ENCODE measurements at regions not wholly inside any gene's neighbourhood (a gene's known extent, or its start where the extent isn't known, plus 50 kb on each side); places are given as distances from the start of the nearest gene placed in this dataset.
"Not testable (repeated sequence)": the region's sequence is repeated elsewhere in the genome, so short reads cannot be mapped to it uniquely, and the experiment has no call there.

- CTCF ChIA-PET; BruUV-seq (replicated peaks); H4K20me1 ChIP-seq (ENCODE audit: insufficient read depth); H3K9me2 ChIP-seq (ENCODE audit: insufficient read depth); H3K27ac ChIP-seq; H3K36me3 ChIP-seq (ENCODE audit: low read depth); H2AFZ ChIP-seq; intact Hi-C loops (cut with micrococcal nuclease; ENCODE audit: unreplicated experiment); DNase-seq; H3K4me1 ChIP-seq (replicated peaks; ENCODE audit: insufficient read depth); POLR2A ChIA-PET (ENCODE audit: unreplicated experiment); H3K9me3 ChIP-seq (ENCODE audit: insufficient read depth, low read depth); H3K4me2 ChIP-seq; H3K27me3 ChIP-seq (ENCODE audit: insufficient read depth, low read depth); H3K4me3 ChIP-seq; H3F3A ChIP-seq (ENCODE audit: insufficient read depth, low read depth); H3K79me2 ChIP-seq (ENCODE audit: low read depth): not testable (repeated sequence)
These were observed 95.9 kb upstream of the GOLGA6L6 start for GRCh38 chr15:20637499-20637898.

GRCh38 chr15:20629526-20629925 lies 87.9 kb upstream of the GOLGA6L6 start:
- H3K27ac ChIP-seq; H3K4me2 ChIP-seq; H3K4me3 ChIP-seq; H3F3A ChIP-seq (ENCODE audit: insufficient read depth, low read depth); POLR2A ChIA-PET (ENCODE audit: unreplicated experiment); H4K20me1 ChIP-seq (ENCODE audit: insufficient read depth); H3K36me3 ChIP-seq (ENCODE audit: low read depth); H3K79me2 ChIP-seq (ENCODE audit: low read depth); H2AFZ ChIP-seq; DNase-seq; intact Hi-C loops (cut with micrococcal nuclease; ENCODE audit: unreplicated experiment); H3K9me2 ChIP-seq (ENCODE audit: insufficient read depth); BruUV-seq (replicated peaks); H3K27me3 ChIP-seq (ENCODE audit: insufficient read depth, low read depth); CTCF ChIA-PET; H3K4me1 ChIP-seq (replicated peaks; ENCODE audit: insufficient read depth); H3K9me3 ChIP-seq (ENCODE audit: insufficient read depth, low read depth): not testable (repeated sequence)

DNA sequence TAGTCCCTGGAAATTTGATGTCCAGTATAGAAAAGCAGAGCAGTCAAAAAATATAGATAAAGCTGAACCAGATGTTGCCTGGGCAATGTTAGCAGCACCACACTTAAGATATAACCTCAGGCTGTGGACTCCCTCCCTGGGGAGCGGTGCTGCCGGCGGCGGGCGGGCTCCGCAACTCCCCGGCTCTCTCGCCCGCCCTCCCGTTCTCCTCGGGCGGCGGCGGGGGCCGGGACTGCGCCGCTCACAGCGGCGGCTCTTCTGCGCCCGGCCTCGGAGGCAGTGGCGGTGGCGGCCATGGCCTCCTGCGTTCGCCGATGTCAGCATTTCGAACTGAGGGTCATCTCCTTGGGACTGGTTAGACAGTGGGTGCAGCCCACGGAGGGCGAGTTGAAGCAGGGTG lies 86.9 kb upstream of the GOLGA6L6 start:
- H3K36me3 ChIP-seq (ENCODE audit: low read depth); H3K4me2 ChIP-seq; H3K27me3 ChIP-seq (ENCODE audit: insufficient read depth, low read depth); BruUV-seq (replicated peaks); H3K79me2 ChIP-seq (ENCODE audit: low read depth); CTCF ChIA-PET; H3K9me2 ChIP-seq (ENCODE audit: insufficient read depth); H2AFZ ChIP-seq; POLR2A ChIA-PET (ENCODE audit: unreplicated experiment); DNase-seq; H3K27ac ChIP-seq; H3K4me1 ChIP-seq (replicated peaks; ENCODE audit: insufficient read depth); H3K4me3 ChIP-seq; H3K9me3 ChIP-seq (ENCODE audit: insufficient read depth, low read depth); H4K20me1 ChIP-seq (ENCODE audit: insufficient read depth); intact Hi-C loops (cut with micrococcal nuclease; ENCODE audit: unreplicated experiment); H3F3A ChIP-seq (ENCODE audit: insufficient read depth, low read depth): not testable (repeated sequence)

GRCh38 chr15:20625469-20625868 lies 83.9 kb upstream of the GOLGA6L6 start:
- intact Hi-C loops (cut with micrococcal nuclease; ENCODE audit: unreplicated experiment); POLR2A ChIA-PET (ENCODE audit: unreplicated experiment); CTCF ChIA-PET: not testable (repeated sequence)

DNA sequence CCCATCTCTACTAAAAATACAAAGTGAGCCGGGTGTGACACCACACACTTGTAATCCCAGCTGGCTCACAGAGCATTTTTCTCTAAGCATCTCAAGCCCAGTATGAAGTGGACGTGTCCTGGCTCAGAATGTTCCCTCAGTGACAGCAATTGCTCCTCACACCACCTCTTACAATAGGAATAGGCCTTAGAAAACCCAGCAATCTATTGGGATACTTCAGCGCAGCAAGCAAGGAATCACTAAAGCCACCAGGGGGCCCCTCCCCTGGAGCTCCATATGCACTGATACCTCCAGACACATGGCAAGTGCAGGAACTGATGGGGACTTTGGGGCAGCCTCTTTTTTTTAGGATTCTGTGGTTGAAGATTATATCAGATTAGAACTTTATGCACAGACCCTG lies 82.5 kb upstream of the GOLGA6L6 start:
- intact Hi-C loops (cut with micrococcal nuclease; ENCODE audit: unreplicated experiment); CTCF ChIA-PET; H3K36me3 ChIP-seq (ENCODE audit: low read depth): not testable (repeated sequence)

More at GRCh38 chr15:20625469-20625868, 83.9 kb upstream of the GOLGA6L6 start:
- not testable (repeated sequence) for H3F3A ChIP-seq (ENCODE audit: insufficient read depth, low read depth); H3K4me1 ChIP-seq (replicated peaks; ENCODE audit: insufficient read depth); H3K9me2 ChIP-seq (ENCODE audit: insufficient read depth); H3K4me3 ChIP-seq; H3K27ac ChIP-seq; H3K79me2 ChIP-seq (ENCODE audit: low read depth); H3K36me3 ChIP-seq (ENCODE audit: low read depth); BruUV-seq (replicated peaks); H2AFZ ChIP-seq; H3K9me3 ChIP-seq (ENCODE audit: insufficient read depth, low read depth); H4K20me1 ChIP-seq (ENCODE audit: insufficient read depth); H3K27me3 ChIP-seq (ENCODE audit: insufficient read depth, low read depth); DNase-seq; H3K4me2 ChIP-seq

GRCh38 chr15:20622117-20622516 lies 80.5 kb upstream of the GOLGA6L6 start:
- BruUV-seq (replicated peaks); DNase-seq; H3K27ac ChIP-seq; H2AFZ ChIP-seq; CTCF ChIA-PET; H3K4me1 ChIP-seq (replicated peaks; ENCODE audit: insufficient read depth); H3K27me3 ChIP-seq (ENCODE audit: insufficient read depth, low read depth); POLR2A ChIA-PET (ENCODE audit: unreplicated experiment); H4K20me1 ChIP-seq (ENCODE audit: insufficient read depth); H3K9me2 ChIP-seq (ENCODE audit: insufficient read depth); H3K79me2 ChIP-seq (ENCODE audit: low read depth); H3K9me3 ChIP-seq (ENCODE audit: insufficient read depth, low read depth); H3K36me3 ChIP-seq (ENCODE audit: low read depth); intact Hi-C loops (cut with micrococcal nuclease; ENCODE audit: unreplicated experiment); H3K4me3 ChIP-seq; H3F3A ChIP-seq (ENCODE audit: insufficient read depth, low read depth); H3K4me2 ChIP-seq: not testable (repeated sequence)

More for the DNA sequence above, 82.5 kb upstream of the GOLGA6L6 start:
- H4K20me1 ChIP-seq (ENCODE audit: insufficient read depth); H3F3A ChIP-seq (ENCODE audit: insufficient read depth, low read depth); H3K27ac ChIP-seq; H3K27me3 ChIP-seq (ENCODE audit: insufficient read depth, low read depth); H3K4me2 ChIP-seq; H3K79me2 ChIP-seq (ENCODE audit: low read depth); POLR2A ChIA-PET (ENCODE audit: unreplicated experiment); H3K9me2 ChIP-seq (ENCODE audit: insufficient read depth); H2AFZ ChIP-seq; DNase-seq; BruUV-seq (replicated peaks); H3K4me3 ChIP-seq; H3K4me1 ChIP-seq (replicated peaks; ENCODE audit: insufficient read depth); H3K9me3 ChIP-seq (ENCODE audit: insufficient read depth, low read depth): not testable (repeated sequence)
- TF ChIP-seq, protein P1, sequence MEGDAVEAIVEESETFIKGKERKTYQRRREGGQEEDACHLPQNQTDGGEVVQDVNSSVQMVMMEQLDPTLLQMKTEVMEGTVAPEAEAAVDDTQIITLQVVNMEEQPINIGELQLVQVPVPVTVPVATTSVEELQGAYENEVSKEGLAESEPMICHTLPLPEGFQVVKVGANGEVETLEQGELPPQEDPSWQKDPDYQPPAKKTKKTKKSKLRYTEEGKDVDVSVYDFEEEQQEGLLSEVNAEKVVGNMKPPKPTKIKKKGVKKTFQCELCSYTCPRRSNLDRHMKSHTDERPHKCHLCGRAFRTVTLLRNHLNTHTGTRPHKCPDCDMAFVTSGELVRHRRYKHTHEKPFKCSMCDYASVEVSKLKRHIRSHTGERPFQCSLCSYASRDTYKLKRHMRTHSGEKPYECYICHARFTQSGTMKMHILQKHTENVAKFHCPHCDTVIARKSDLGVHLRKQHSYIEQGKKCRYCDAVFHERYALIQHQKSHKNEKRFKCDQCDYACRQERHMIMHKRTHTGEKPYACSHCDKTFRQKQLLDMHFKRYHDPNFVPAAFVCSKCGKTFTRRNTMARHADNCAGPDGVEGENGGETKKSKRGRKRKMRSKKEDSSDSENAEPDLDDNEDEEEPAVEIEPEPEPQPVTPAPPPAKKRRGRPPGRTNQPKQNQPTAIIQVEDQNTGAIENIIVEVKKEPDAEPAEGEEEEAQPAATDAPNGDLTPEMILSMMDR (conservative IDR thresholded peaks at IDR 0.05): peak; percentile 28; the same call in 1 of the 2 replicates

DNA sequence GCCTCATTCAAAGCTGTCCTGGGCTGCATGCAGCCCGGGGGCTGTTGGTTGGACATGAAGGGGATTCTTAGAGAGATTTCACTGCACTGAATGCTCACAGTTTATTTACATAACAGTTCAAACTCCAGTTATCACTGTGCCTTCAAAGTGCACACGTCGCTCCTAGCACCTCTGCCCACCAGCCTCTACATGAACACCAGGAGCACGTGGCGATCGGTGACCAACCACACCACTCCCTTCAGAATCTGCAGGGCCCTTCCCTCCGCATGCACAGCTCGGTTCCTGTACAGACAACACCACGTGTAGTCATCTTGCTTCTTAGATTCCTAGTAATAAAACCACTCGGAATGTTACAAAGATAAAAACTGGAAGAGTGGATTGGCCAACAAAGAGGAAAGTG lies 72.9 kb upstream of the GOLGA6L6 start:
- CTCF ChIA-PET; H3F3A ChIP-seq (ENCODE audit: insufficient read depth, low read depth); H3K79me2 ChIP-seq (ENCODE audit: low read depth); H3K27me3 ChIP-seq (ENCODE audit: insufficient read depth, low read depth); H3K4me1 ChIP-seq (replicated peaks; ENCODE audit: insufficient read depth); H4K20me1 ChIP-seq (ENCODE audit: insufficient read depth); H3K4me3 ChIP-seq; H3K4me2 ChIP-seq; POLR2A ChIA-PET (ENCODE audit: unreplicated experiment); H2AFZ ChIP-seq; H3K36me3 ChIP-seq (ENCODE audit: low read depth); BruUV-seq (replicated peaks); H3K27ac ChIP-seq; DNase-seq; H3K9me2 ChIP-seq (ENCODE audit: insufficient read depth); H3K9me3 ChIP-seq (ENCODE audit: insufficient read depth, low read depth); intact Hi-C loops (cut with micrococcal nuclease; ENCODE audit: unreplicated experiment): not testable (repeated sequence)

Data from PC-9 (cell line).